SK-N-MC (cell line): ENCODE measurements at regions not wholly inside any gene's neighbourhood (a gene's known extent, or its start where the extent isn't known, plus 50 kb on each side); places are given as distances from the start of the nearest gene placed in this dataset.

Experiments
- EZH2 ChIP-seq: fragments of 200-600 bp; sonication (generic); IDR thresholded peaks from one replicate; pipeline ENCODE4 v1.6.1; 2017; ENCODE audit warnings: antibody characterized with exemption
- POLR2AphosphoS5 ChIP-seq: IDR thresholded peaks from 2 replicates; pipeline ENCODE4 v1.6.1; 2012; ENCODE audit warnings: mild to moderate bottlenecking, low read depth, low read length, borderline replicate concordance

DNA sequence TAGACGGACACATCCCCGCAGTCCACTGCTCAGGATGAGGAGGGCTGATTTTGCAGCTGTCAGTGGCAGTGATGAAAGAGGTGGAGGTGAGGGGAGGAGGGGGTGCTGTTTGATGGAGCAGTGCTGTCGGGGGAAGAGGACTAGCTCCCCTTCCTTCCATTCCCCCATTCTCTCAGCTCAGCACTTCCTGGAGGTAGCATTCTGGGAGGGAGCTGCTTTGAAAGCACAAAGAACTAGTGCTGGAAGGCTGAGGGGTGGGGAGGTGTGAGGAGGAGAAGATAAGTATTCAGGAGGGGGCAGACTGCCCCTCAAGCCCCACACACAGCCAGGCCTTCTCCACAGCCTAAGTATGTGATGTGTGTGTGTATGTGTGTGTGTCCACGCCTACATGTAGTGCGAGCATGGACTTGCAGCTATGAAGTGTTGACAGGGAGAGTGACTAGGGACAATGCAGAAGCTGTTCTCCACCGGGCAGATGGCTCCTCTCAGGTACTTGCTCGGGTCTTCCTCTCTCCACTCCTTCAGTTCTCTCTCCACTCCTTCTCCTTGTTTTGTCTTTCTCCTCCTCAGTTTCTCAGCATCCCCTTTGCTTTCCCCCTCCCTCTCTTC, 65.5 kb upstream of the HSPA9 start:
- TF ChIP-seq POLR2AphosphoS5 (no peak), EZH2 (no peak)
